Mesenchymal stem cell (in vitro differentiated cells and primary cell): ENCODE measurements at regions not wholly inside any gene's neighbourhood (a gene's known extent, or its start where the extent isn't known, plus 50 kb on each side); places are given as distances from the start of the nearest gene placed in this dataset.

Experiments used
- DNase-seq: peaks from one replicate; pipeline ENCODE4 v3.0.0-alpha.2; 2013
- H2AFZ ChIP-seq: one replicate; pipeline ENCODE4 v1.6.1; 2013; ENCODE audit warnings: low read depth, mild to moderate bottlenecking, control low read depth, inconsistent platforms, low read length, moderate library complexity
- H2AK5ac ChIP-seq: 2 replicates; pipeline ENCODE4 v1.6.1; 2013; ENCODE audit warnings: low read length, moderate library complexity, mild to moderate bottlenecking, inconsistent platforms; ENCODE audit not compliant: severe bottlenecking
- H2BK120ac ChIP-seq: one replicate; pipeline ENCODE4 v1.6.1; 2013; ENCODE audit warnings: low read depth, mild to moderate bottlenecking, inconsistent platforms, low read length, moderate library complexity
- H2BK12ac ChIP-seq, 2 experiments: one replicate each; pipeline ENCODE4 v1.6.1; 2013; ENCODE audit warnings: inconsistent platforms in 2 of 2, low read length in 2 of 2, mild to moderate bottlenecking in 2 of 2, moderate library complexity in 2 of 2, control low read depth in 1 of 2
- H2BK15ac ChIP-seq: one replicate; pipeline ENCODE4 v1.6.1; 2013; ENCODE audit warnings: mild to moderate bottlenecking, low read depth, inconsistent platforms; ENCODE audit not compliant: poor library complexity, severe bottlenecking
- H2BK5ac ChIP-seq: 2 replicates; pipeline ENCODE4 v1.6.1; 2013; ENCODE audit warnings: low read depth, mild to moderate bottlenecking, low read length, control low read depth, inconsistent platforms; ENCODE audit not compliant: poor library complexity, severe bottlenecking
- H3K14ac ChIP-seq, 2 experiments: one replicate each; pipeline ENCODE4 v1.6.1; 2013; ENCODE audit warnings: inconsistent platforms in 2 of 2, low read length in 2 of 2, control low read depth in 1 of 2, mild to moderate bottlenecking in 1 of 2, moderate library complexity in 1 of 2
- H3K18ac ChIP-seq, 2 experiments: one replicate each; pipeline ENCODE4 v1.6.1; 2013; ENCODE audit warnings: inconsistent platforms in 2 of 2, low read length in 2 of 2, control low read depth in 1 of 2, low read depth in 1 of 2, mild to moderate bottlenecking in 1 of 2
- H3K23ac ChIP-seq, 2 experiments: one replicate each; pipeline ENCODE4 v1.6.1; 2013; ENCODE audit warnings: inconsistent platforms in 2 of 2, low read length in 2 of 2, mild to moderate bottlenecking in 2 of 2, moderate library complexity in 2 of 2, control low read depth in 1 of 2
- H3K27ac ChIP-seq: 2 replicates; pipeline ENCODE4 v1.5.1; 2013; ENCODE audit warnings: mild to moderate bottlenecking, moderate library complexity, low read length, control low read depth, inconsistent platforms; ENCODE audit not compliant: poor library complexity, severe bottlenecking
- H3K27me3 ChIP-seq, 2 experiments: 2 replicates each; pipeline versions ENCODE4 v1.6.1 to v1.7.0; 2013; ENCODE audit warnings: low read length in 2 of 2, mild to moderate bottlenecking in 2 of 2, moderate library complexity in 2 of 2, control low read depth in 1 of 2, inconsistent platforms in 1 of 2; ENCODE audit not compliant: control insufficient read depth in 1 of 2, insufficient read depth in 1 of 2
- H3K36me3 ChIP-seq, 2 experiments: 2 replicates each; pipeline versions ENCODE4 v1.6.1 to v1.7.0; 2013; ENCODE audit warnings: low read length in 2 of 2, control low read depth in 1 of 2, inconsistent platforms in 1 of 2, low read depth in 1 of 2, mild to moderate bottlenecking in 1 of 2; ENCODE audit not compliant: insufficient read depth in 2 of 2, control insufficient read depth in 1 of 2
- H3K4ac ChIP-seq, 2 experiments: one replicate each; pipeline ENCODE4 v1.6.1; 2013; ENCODE audit warnings: inconsistent platforms in 2 of 2, low read length in 2 of 2, mild to moderate bottlenecking in 2 of 2, moderate library complexity in 2 of 2, control low read depth in 1 of 2, low read depth in 1 of 2
- H3K4me1 ChIP-seq: 2 replicates; pipeline ENCODE4 v1.6.1; 2013; ENCODE audit warnings: low read depth, low read length, control low read depth; ENCODE audit not compliant: control insufficient read depth, insufficient read depth
- H3K4me2 ChIP-seq: 2 replicates; pipeline ENCODE4 v1.6.1; 2013; ENCODE audit warnings: low read length, mild to moderate bottlenecking, inconsistent platforms; ENCODE audit not compliant: poor library complexity, severe bottlenecking
- H3K4me3 ChIP-seq, 2 experiments: 2 replicates each; pipeline versions ENCODE4 v1.5.1 to v1.7.0; 2013; ENCODE audit warnings: low read length in 2 of 2, mild to moderate bottlenecking in 2 of 2, control low read depth in 1 of 2, low read depth in 1 of 2; ENCODE audit not compliant: insufficient read depth in 1 of 2
- H3K79me1 ChIP-seq: replicated peaks from 2 replicates; pipeline ENCODE4 v1.6.1; 2013; ENCODE audit warnings: mild to moderate bottlenecking, control low read depth, low read length, inconsistent platforms; ENCODE audit not compliant: poor library complexity, severe bottlenecking
- H3K9ac ChIP-seq: 2 replicates; pipeline ENCODE4 v1.7.0; 2013; ENCODE audit warnings: mild to moderate bottlenecking, low read length, moderate library complexity
- H3K9me3 ChIP-seq: 2 replicates; pipeline ENCODE4 v1.7.0; 2013; ENCODE audit warnings: mild to moderate bottlenecking, low read length; ENCODE audit not compliant: control insufficient read depth
- H4K8ac ChIP-seq: one replicate; pipeline ENCODE4 v1.6.1; 2013; ENCODE audit warnings: inconsistent platforms, mild to moderate bottlenecking, low read length, moderate library complexity
- H4K91ac ChIP-seq: one replicate; pipeline ENCODE4 v1.6.1; 2013; ENCODE audit warnings: mild to moderate bottlenecking, low read length, inconsistent platforms
- WGBS: methylation state at CpG from one replicate; pipeline ENCODE4 v1.1.7; 2013; ENCODE audit warnings: mixed read lengths; 5-methylcytosine and 5-hydroxymethylcytosine counted together

- Histone ChIP-seq H2AK5ac (no peak overlapping the region), H3K27me3 (no peaks in the 10 kb centered on the region), H3K18ac (no peak overlapping the region), H4K8ac (no peak overlapping the region), H2BK5ac (no peak overlapping the region), H3K4me3 (no peak overlapping the region), H3K4ac (no peak overlapping the region), H3K4me2 (no peak overlapping the region), H2BK12ac (no peak overlapping the region), H2AFZ (no peak overlapping the region), H3K14ac (no peak overlapping the region), H3K79me1 (no peaks in the 10 kb centered on the region), H3K4me1 (no peaks in the 10 kb centered on the region), H4K91ac (no peak overlapping the region), H3K36me3 (no peaks in the 10 kb centered on the region), H3K27ac (no peak overlapping the region), H3K9ac (no peak overlapping the region), H2BK15ac (no peak overlapping the region), H3K23ac (no peak overlapping the region), H3K9me3 (peaks cover 3% of the 10 kb centered on the region), H2BK120ac (no peak overlapping the region)
- DNase-seq = no peak
Observed at GRCh38 chr2:154551649-154552048, 146.8 kb upstream of the KCNJ3 start.

- H3K9ac ChIP-seq = no peak overlapping the region
- no peak overlapping the region for H2BK12ac ChIP-seq
- H2BK120ac ChIP-seq = no peak overlapping the region
- no peak overlapping the region for H2BK15ac ChIP-seq
- no peaks in the 10 kb centered on the region for H3K9me3 ChIP-seq
- no peak overlapping the region for H4K8ac ChIP-seq
- H3K18ac ChIP-seq = no peak overlapping the region
- H3K79me1 ChIP-seq = no peaks in the 10 kb centered on the region
- no peak overlapping the region for H4K91ac ChIP-seq
- no peak overlapping the region for H2BK5ac ChIP-seq
- no peaks in the 10 kb centered on the region for H3K27me3 ChIP-seq
- H3K14ac ChIP-seq = no peak overlapping the region
- no peaks in the 10 kb centered on the region for H3K4me1 ChIP-seq
- no peak overlapping the region for H3K27ac ChIP-seq
- no peak overlapping the region for H3K4ac ChIP-seq
- DNase-seq = no peak
- H3K36me3 ChIP-seq = no peaks in the 10 kb centered on the region
- H2AK5ac ChIP-seq = no peak overlapping the region
- H3K23ac ChIP-seq = no peak overlapping the region
- no peak overlapping the region for H2AFZ ChIP-seq
- no peak overlapping the region for H3K4me2 ChIP-seq
- H3K4me3 ChIP-seq = no peak overlapping the region
Observed at GRCh38 chr2:154554046-154554445, 144.4 kb upstream of the KCNJ3 start.

GRCh38 chr2:154555710-154556109, 142.8 kb upstream of the KCNJ3 start:
- no peak overlapping the region for H2BK5ac ChIP-seq
- H3K18ac ChIP-seq = no peak overlapping the region
- H2BK15ac ChIP-seq = no peak overlapping the region
- no peaks in the 10 kb centered on the region for H3K4me1 ChIP-seq
- WGBS = no CpG with 5 or more reads among the region's 1 CpG
- H3K4me2 ChIP-seq = no peak overlapping the region
- H3K9me3 ChIP-seq = no peaks in the 10 kb centered on the region
- no peak overlapping the region for H2BK120ac ChIP-seq
- no peaks in the 10 kb centered on the region for H3K36me3 ChIP-seq
- H4K91ac ChIP-seq = no peak overlapping the region
- no peak overlapping the region for H2AK5ac ChIP-seq
- no peak overlapping the region for H3K27ac ChIP-seq
- no peak overlapping the region for H3K9ac ChIP-seq
- no peak for DNase-seq
- no peak overlapping the region for H3K23ac ChIP-seq
- no peak overlapping the region for H2BK12ac ChIP-seq
- H2AFZ ChIP-seq = no peak overlapping the region
- H3K4ac ChIP-seq = no peak overlapping the region
- H3K27me3 ChIP-seq = no peaks in the 10 kb centered on the region
- no peak overlapping the region for H3K14ac ChIP-seq
- H3K79me1 ChIP-seq = no peaks in the 10 kb centered on the region
- H4K8ac ChIP-seq = no peak overlapping the region
- H3K4me3 ChIP-seq = no peak overlapping the region

- Histone ChIP-seq H3K23ac (no peak overlapping the region), H4K8ac (no peak overlapping the region), H2AK5ac (no peak overlapping the region), H3K4me3 (no peak overlapping the region), H2AFZ (no peak overlapping the region), H2BK15ac (no peak overlapping the region), H3K18ac (no peak overlapping the region), H3K4ac (no peak overlapping the region), H2BK12ac (no peak overlapping the region), H3K4me2 (no peak overlapping the region), H3K4me1 (no peaks in the 10 kb centered on the region), H3K27ac (no peak overlapping the region), H3K36me3 (no peaks in the 10 kb centered on the region), H3K9ac (no peak overlapping the region), H2BK120ac (no peak overlapping the region), H4K91ac (no peak overlapping the region), H2BK5ac (no peak overlapping the region), H3K14ac (no peak overlapping the region), H3K27me3 (no peaks in the 10 kb centered on the region), H3K79me1 (no peaks in the 10 kb centered on the region), H3K9me3 (no peaks in the 10 kb centered on the region)
- 87% methylated on average over 2 of the region's 2 CpGs for WGBS
- DNase-seq = no peak
Observed at GRCh38 chr2:154556146-154556545, 142.3 kb upstream of the KCNJ3 start.
